ENCODE measurements at regions not wholly inside any gene's neighbourhood (a gene's known extent, or its start where the extent isn't known, plus 50 kb on each side); places are given as distances from the start of the nearest gene placed in this dataset.
"Not testable (repeated sequence)": the region's sequence is repeated elsewhere in the genome, so short reads cannot be mapped to it uniquely, and the experiment has no call there.

DNA sequence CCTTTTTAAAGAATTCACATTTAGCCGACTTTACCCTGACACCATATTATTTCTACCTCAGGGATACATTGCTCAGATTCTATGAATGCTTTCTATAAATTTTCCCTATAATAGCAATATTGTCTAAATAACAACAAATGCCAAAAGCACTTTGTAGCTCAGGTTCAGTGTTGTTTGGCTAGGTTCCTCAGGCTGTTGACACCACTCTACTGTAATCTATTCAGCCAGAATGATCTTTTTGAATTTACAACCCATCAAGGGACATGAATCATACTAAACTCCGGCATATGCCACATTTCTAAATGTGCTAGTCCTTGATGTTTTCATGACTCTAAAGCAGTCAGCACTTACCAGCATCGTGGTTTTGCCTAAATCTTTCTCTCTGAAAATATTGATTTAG is 641.5 kb upstream of the CDH10 start:
- no peaks in the 10 kb centered on the region for H3K4me1 ChIP-seq (ENCODE audit: control insufficient read depth in 2 of 3, insufficient read depth in 2 of 3, low read depth in 1 of 3, low read length in 3 of 3)
- DNase-seq = no peak
- FAIRE-seq = no peak
- no peak overlapping the region for H3K27ac ChIP-seq (ENCODE audit: low read depth in 2 of 2, low read length in 2 of 2)
- no peak overlapping the region for H3K9ac ChIP-seq (ENCODE audit: low read length in 3 of 3)
- H3K9me3 ChIP-seq (ENCODE audit: control insufficient read depth in 2 of 3, insufficient read depth in 1 of 3, low read length in 3 of 3) = peaks cover 0 to 5% (median 0%) of the 10 kb centered on the region in 3 donors
- no peaks in the 10 kb centered on the region for H3K36me3 ChIP-seq (ENCODE audit: control insufficient read depth in 2 of 3, insufficient read depth in 3 of 3, low read length in 3 of 3)
- H3K4me3 ChIP-seq (ENCODE audit: low read length in 3 of 3) = no peak overlapping the region
- intact Hi-C loops (cut with DNase I) = no loop called here
- TF ChIP-seq, protein P1, sequence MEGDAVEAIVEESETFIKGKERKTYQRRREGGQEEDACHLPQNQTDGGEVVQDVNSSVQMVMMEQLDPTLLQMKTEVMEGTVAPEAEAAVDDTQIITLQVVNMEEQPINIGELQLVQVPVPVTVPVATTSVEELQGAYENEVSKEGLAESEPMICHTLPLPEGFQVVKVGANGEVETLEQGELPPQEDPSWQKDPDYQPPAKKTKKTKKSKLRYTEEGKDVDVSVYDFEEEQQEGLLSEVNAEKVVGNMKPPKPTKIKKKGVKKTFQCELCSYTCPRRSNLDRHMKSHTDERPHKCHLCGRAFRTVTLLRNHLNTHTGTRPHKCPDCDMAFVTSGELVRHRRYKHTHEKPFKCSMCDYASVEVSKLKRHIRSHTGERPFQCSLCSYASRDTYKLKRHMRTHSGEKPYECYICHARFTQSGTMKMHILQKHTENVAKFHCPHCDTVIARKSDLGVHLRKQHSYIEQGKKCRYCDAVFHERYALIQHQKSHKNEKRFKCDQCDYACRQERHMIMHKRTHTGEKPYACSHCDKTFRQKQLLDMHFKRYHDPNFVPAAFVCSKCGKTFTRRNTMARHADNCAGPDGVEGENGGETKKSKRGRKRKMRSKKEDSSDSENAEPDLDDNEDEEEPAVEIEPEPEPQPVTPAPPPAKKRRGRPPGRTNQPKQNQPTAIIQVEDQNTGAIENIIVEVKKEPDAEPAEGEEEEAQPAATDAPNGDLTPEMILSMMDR (IDR thresholded peaks at IDR 0.05; ENCODE audit: borderline replicate concordance, extremely low read depth, insufficient read depth) = no peak
- H3K27me3 ChIP-seq (ENCODE audit: control insufficient read depth, insufficient read depth, low read length) = no peaks in the 10 kb centered on the region

- peaks cover 0 to 4% (median 0%) of the 10 kb centered on the region in 3 donors for H3K9me3 ChIP-seq (ENCODE audit: control insufficient read depth in 2 of 3, insufficient read depth in 1 of 3, low read length in 3 of 3)
- no peaks in the 10 kb centered on the region for H3K36me3 ChIP-seq (ENCODE audit: control insufficient read depth in 2 of 3, insufficient read depth in 3 of 3, low read length in 3 of 3)
- intact Hi-C loops (cut with DNase I) = no loop called here
- no peak overlapping the region for H3K4me3 ChIP-seq (ENCODE audit: low read length in 3 of 3)
- TF ChIP-seq, protein P1 (IDR thresholded peaks at IDR 0.05; ENCODE audit: borderline replicate concordance, extremely low read depth, insufficient read depth) = no peak
- H3K27me3 ChIP-seq (ENCODE audit: control insufficient read depth, insufficient read depth, low read length) = no peaks in the 10 kb centered on the region
- no peak overlapping the region for H3K9ac ChIP-seq (ENCODE audit: low read length in 3 of 3)
- no peak overlapping the region for H3K27ac ChIP-seq (ENCODE audit: low read depth in 2 of 2, low read length in 2 of 2)
- H3K4me1 ChIP-seq (ENCODE audit: control insufficient read depth in 2 of 3, insufficient read depth in 2 of 3, low read depth in 1 of 3, low read length in 3 of 3) = no peaks in the 10 kb centered on the region
- FAIRE-seq (no peak), DNase-seq (peak in 2 of 5 donors; percentile 2 to 35)
Measured at GRCh38 chr5:25285136-25285535, 640.4 kb upstream of the CDH10 start.

DNA sequence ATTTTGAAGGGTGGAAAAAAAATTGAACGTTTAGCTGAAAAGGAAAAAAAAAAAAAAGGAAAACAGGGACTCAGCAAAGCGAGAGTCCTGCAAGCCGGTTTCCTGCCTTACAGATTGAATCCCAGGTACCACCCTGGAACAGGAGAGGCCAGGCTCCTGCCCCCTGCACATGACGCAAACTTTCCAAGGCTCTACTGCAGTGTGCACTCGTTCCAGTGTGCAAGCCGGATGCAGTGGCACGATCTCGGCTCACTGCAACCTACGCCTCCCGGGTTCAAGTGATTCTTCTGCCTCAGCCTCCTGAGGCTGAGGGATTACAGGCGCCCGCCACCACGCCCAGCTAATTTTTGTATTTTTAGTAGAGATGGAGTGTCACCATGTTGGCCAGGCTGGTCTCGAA is 618.7 kb upstream of the CDH10 start:
- DNase-seq; H3K9ac ChIP-seq (ENCODE audit: low read length in 3 of 3); H3K27ac ChIP-seq (ENCODE audit: low read depth in 2 of 2, low read length in 2 of 2); FAIRE-seq; H3K36me3 ChIP-seq (ENCODE audit: control insufficient read depth in 2 of 3, insufficient read depth in 3 of 3, low read length in 3 of 3); H3K4me3 ChIP-seq (ENCODE audit: low read length in 3 of 3); H3K4me1 ChIP-seq (ENCODE audit: control insufficient read depth in 2 of 3, insufficient read depth in 2 of 3, low read depth in 1 of 3, low read length in 3 of 3); H3K27me3 ChIP-seq (ENCODE audit: control insufficient read depth, insufficient read depth, low read length); intact Hi-C loops (cut with DNase I); H3K9me3 ChIP-seq (ENCODE audit: control insufficient read depth in 2 of 3, insufficient read depth in 1 of 3, low read length in 3 of 3): not testable (repeated sequence)

DNA sequence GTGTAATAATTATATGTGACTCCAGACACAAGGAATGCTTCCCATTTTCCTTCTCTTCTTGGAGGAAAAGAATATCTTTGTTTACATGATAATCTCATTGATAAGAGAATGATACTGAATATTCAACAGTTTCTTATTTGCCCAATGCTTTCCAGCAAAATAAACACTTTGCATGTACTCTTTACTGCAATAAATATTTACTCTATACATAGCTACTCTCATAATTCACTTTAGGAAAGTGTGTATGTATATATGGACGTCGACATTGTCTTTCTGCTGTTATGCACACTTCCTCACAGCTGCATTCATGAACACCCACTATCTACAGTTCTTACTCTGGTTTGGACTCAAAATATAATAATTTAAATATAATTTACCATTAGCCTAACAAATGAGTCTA is 617.4 kb upstream of the CDH10 start:
- no peaks in the 10 kb centered on the region for H3K27me3 ChIP-seq (ENCODE audit: control insufficient read depth, insufficient read depth, low read length)
- no peaks in the 10 kb centered on the region for H3K4me1 ChIP-seq (ENCODE audit: control insufficient read depth in 2 of 3, insufficient read depth in 2 of 3, low read depth in 1 of 3, low read length in 3 of 3)
- H3K4me3 ChIP-seq (ENCODE audit: low read length in 3 of 3) = no peak overlapping the region
- FAIRE-seq (no peak), DNase-seq (no peak)
- intact Hi-C loops (cut with DNase I) = no loop called here
- no peaks in the 10 kb centered on the region for H3K9me3 ChIP-seq (ENCODE audit: control insufficient read depth in 2 of 3, insufficient read depth in 1 of 3, low read length in 3 of 3)
- no peak overlapping the region for H3K27ac ChIP-seq (ENCODE audit: low read depth in 2 of 2, low read length in 2 of 2)
- no peaks in the 10 kb centered on the region for H3K36me3 ChIP-seq (ENCODE audit: control insufficient read depth in 2 of 3, insufficient read depth in 3 of 3, low read length in 3 of 3)
- TF ChIP-seq, protein P1 (IDR thresholded peaks at IDR 0.05; ENCODE audit: borderline replicate concordance, extremely low read depth, insufficient read depth) = no peak
- H3K9ac ChIP-seq (ENCODE audit: low read length in 3 of 3) = no peak overlapping the region
